Stimulated activated CD4-positive, alpha-beta T cell treated with anti-CD3 and anti-CD28 coated beads, TNF-alpha, amount 100 ng/mL, for 24 hours (primary cell): ENCODE measurements at regions not wholly inside any gene's neighbourhood (a gene's known extent, or its start where the extent isn't known, plus 50 kb on each side); places are given as distances from the start of the nearest gene placed in this dataset.

ENCODE experiments used
- DNase-seq, 3 experiments: peaks; one replicate each; pipeline ENCODE4 v3.0.0-alpha.2; 2020; ENCODE audit warnings: low read depth in 3 of 3

DNA sequence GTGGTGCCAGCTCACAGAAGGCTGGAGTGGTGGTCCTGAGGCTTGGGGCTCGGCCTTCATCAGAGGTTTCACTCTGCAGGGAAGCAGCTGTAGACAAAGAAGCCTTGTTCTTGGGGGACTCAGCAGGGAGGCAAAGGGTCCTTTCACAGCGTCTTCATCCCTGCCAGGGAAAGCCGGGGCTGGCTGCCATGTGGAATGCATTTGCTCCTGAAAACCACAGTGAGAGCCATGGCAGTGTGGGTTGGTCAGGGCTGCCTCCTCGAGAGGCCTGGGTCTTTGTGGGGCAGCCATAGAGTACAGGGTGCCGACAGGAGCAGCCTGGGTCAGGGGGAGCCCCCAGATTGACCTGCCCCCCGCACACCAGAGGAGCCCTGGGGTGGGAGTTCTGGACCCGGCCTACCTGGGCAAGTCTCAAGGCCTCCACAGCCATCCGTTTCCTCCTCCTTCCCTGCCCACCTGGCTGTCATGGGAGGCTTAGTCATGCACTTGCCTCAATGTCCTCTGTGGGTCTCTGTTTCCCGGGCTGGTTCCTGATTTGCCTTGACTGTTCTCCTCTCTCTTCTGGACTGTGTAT, 144.0 kb downstream of the CDC5L start:
- no peak for DNase-seq

DNA sequence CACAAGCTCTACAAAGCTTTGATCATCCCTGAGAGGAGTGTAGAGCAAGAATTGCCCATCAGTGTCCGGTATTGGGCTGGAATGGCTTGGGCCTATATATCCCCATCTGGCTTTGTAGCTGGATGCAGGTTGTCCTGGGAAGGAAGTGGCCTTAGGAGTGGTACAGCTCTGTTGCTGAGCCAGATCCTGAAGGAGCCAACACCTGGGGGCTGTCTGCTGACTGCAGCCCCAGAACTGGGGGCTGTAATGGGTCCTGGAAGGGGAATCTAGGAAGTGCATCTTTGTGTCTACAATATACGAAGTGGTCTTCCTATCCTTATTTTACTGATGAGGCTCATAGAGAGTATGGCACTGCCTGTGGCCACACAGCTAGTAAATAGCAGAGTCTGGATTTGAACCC, 145.9 kb downstream of the CDC5L start:
- DNase-seq: no peak

DNA sequence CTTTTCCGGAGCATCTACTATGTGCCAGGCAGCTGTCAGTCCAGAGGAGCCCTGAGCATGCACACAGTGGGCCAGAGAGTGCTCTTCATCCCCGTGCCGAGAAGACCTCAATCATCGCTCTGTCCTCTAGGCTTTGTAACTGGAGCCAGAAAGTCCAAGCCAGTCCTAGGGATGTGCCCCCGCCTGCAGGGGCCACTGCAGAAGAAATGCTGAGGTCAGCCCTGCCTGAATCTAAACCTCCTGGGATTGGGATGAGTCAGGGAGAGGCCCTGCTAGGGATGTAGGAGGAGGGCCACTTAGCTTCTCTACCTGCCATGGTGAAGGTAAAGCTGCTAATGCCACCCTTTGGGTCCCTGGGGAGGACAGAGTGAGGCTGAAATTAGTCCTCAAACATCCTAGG, 146.8 kb downstream of the CDC5L start:
- no peak for DNase-seq

DNA sequence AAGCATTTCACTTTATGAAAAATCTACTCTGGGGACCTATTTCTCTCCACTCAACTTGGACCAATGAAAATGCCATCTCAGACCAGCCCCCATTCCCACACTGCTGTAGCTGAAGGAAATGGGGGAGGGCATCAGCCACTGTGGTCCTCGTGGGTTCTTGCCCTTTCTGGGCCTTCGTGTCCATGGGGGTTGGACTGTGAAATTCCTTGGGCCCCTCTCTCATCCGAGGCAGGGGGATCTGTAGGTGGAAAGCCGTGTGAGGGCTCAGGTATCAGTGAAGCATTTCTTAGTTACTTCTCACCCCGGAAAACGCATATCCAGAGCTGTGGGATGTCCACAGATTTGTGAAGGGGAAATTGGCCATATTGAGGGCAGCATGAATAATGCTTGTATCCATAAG, 147.9 kb downstream of the CDC5L start:
- no peak for DNase-seq

DNA sequence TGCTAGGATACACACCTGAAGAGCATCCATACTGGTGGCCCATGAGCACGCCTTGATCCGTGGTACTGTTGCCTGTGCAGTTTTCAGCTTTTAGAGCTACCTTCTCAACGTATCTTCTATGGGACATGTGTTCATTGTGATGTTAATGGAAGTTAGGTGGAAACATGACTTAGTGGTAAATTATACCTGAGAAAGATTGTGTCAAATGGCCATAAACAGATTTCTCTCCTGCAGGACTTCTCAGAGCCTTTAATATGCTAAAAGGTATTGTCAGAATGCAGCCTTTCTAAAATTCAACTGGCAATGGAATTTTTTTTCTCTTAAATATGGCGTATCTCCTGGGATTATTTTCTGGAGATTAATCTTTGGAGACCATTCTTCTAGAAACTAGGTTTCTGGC, 148.5 kb downstream of the CDC5L start:
- no peak for DNase-seq

DNA sequence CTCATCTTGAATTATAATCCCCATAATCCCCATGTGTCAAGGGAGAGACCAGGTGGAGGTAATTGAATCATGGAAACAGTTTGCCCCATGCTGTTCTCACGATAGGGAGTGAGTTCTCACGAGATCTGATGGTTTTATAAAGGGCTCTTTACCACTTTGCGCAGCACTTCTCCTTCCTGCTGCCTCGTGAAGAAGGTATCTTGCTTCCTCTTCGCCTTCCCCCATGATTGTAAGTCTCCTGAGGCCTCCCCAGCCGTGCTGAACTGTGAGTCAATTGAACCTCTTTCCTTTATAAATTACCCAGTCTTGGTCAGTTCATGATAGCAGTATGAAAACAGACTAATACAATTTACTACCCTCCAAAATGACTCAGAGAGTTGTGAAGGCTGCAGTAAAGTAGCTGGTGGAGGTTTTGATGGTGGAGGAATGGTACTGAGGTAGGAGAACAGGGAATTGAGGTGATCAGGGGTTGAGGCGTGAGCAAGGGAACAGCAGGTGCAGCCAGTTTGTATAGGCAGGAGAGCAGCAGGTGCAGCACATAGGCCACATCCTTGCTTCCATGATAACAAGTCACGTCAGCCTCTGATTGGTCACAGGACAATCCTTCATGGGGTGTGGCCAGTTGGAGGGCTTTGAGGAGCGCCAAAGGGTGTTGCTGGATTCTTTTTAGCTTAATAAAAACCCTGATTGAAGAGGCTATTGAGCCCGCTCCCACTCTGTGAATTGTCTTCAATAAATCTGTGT, 150.0 kb downstream of the CDC5L start:
- DNase-seq: no peak

DNA sequence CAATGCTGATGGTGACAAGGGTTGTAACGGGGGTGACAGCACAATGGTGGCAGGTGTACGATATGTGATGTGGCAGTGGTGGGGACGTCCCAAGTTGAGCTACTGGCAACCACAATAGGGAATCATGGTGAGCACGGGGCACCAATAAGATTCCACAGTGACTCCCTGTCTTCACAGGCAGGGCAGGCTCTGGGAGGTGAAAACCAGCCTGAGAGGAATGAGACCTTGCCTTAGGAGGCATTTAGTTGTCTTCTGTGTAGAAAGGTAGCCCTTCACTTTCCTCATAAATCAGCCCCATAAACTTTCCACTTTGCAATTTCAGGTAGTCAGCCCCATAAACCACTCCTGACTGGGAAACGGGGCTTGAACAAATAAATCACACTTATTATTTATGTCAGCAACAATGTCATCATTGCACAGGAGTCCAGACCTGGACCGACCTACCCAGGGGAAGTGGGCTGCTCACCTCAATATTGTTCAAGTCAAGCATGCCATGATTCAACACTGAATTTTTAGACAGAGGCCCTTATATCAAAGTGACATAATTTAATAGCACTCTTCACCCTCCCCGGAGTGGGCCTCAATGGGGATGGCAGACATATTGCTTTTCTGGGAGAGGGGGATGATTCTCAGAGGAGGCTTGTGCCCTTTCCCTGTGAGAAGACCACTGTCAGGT, 150.8 kb downstream of the CDC5L start:
- DNase-seq: no peak

DNA sequence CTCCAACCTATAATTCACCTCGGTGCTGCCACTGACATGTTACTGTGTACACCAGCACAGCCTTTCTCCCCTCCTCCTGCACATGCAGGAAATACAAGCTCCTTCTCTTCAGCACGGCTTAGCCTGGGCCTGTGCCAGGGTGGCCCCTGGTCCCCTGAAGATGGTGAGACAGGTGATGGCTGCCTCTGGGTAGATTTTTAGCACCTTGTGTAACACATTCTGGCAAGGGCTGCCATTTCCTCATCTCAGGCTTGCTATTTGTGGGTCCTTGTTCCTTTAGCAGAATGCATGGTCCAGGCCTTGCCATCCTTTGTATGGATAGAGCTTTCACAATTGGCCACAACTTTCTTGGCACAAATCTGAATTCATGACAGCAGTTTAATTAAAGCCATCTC, 151.3 kb downstream of the CDC5L start:
- DNase-seq: no peak

DNA sequence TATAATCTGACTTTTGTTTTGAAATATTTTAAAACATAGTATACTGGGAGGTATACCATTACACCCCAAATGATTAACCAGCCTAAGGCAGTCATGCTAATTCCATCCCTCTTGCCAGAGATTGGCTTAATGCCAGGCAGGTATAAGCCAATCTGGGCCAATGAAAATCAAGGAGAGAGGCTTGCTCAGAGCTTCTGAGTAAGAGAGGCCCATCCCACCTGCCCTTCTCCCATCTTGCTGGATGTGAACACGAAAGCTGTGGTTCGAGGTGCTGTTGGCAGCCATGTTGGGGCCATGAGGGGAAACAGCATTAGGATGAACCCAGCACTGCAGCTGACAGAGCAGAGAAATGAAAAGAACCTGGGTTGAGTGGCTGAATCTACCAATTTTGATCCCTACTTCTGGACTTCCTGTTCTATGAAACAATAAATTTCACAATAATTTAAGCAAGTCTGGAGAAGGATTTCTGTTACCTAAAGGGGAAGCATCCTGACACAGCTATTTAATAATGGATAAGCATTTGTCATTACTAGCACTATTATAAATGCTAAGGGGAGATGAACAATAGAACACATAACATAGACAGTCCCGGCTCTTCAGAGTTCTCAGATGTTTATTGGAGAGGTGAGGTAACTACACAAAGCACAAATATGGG, 152.3 kb downstream of the CDC5L start:
- no peak for DNase-seq

DNA sequence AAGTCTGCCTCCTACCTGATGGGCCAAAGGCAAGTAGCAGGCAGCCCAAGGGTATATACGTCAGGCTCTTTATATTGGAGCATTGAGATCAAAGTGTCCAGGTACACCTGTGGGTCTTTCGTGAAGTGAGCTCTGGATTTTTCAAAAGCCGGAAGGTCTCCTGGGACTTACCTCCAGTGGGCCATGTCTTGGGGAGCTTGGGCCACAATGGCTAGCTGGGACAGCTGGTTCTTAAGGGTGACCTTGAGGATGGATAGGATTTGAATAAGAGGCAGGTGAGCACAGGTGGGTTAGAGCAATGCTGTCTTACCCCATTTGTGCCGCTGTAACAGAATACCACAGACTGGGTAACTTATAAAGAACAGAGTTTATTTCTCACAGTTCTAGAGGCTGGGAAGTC, 153.4 kb downstream of the CDC5L start:
- no peak for DNase-seq

DNA sequence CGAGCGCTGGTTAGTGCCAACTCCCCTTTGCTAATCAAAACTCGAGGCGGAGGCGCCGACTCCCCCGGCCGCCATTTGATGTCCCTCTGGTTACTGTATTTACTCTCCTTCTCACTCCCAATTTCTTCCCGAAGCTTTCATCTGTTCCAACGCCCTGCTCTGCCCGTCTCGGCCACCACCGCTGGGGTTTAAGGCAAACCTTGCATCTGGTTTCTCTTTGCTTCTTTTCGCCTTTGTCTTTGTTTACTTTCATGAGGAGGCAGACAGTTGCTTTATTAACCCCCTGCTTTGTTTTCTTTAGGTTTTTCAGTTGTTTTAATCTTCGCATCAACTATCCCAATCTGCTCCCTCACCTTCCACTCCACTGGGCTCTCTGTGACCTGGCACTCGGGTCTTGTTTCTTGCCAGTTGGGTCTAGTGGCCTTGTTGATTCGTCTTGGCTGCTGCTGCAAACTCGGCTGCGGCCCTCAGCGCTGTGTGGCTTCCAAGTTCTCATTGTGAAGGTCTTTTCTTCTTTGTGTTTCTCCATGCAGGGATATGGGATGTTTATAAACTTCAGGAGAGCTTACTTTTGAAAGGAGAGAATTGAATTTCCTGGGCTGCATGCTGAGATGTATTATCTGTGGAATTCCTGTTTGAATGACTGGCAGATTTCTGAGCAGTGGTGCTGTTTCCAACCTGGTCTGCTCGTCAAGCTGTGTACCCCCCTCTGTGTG, 155.1 kb downstream of the CDC5L start:
- DNase-seq: no peak

DNA sequence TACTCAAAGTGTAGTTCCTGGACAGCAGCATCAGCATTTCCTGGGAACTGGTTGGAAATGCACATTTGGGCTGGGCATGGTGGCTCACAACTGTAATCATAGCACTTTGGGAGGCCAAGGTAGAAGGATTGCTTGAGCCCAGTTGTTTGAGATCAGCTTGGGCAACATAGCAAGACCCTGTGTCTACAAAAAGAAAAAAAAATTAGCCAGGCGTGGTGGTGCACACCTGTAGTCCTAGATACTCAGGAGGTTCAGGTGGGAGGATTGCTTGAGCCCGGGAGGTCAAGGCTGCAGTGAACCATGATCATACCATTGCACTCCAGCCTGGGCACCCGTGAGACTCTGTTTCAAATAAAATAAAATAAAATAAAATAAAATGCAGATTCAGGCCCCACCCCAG, 156.2 kb downstream of the CDC5L start:
- DNase-seq: no peak

DNA sequence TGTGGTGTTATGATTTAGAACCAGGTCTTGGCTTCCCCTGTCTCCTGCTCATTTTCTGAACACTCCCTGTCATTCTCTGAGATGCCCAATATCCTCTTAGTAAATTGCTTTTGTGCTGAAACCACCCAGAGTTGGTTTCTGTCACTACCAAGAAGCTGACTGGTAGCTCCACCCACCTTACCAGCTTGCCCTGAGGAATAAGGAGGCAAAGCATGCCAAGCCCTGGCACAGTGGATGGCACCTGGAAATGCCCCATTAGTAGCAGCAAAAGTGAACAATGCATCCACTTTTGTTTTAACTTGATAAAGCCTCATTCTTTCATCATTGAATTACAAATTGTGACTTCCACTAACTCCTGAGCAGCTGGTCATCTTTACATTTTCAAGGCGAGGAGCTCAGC, 157.7 kb downstream of the CDC5L start:
- DNase-seq: no peak

DNA sequence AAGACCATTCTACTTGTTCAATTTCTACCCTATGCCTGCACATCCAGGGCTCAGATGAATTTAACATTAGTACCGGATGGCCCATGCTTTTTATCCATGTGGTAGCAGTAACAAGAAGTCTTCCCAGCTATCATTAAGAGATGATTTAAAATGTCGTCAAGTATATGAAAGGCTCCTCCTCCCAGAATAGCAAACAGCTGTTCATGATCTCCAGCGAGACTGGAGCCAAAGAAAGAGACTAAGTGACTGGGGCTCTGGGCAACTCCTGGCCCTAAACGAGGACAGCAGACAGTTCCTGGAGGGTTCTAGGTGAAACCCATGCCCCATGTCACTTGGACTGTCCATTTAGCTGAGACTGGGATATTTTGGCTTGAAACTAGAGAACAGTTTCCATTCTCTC, 160.8 kb downstream of the CDC5L start:
- no peak for DNase-seq

DNA sequence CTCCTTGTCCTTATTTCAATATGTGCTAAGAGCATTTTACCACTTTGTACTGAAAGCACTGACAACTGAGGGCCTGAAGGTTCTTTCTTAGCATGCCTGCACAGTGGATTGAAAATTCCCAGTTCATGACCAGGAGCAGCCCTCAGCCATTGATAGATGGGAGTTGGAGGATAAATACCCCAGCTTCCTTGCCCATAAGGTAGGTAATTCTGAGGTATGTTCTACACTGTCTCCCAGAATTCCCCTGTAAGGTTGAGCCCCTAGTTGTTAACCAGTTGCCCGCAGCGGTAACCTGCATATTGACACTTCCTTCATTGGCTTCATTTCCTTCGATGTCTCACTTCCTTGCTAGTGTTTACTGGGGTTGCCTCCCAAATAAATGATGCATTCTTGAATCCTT, 162.0 kb downstream of the CDC5L start:
- DNase-seq: no peak

DNA sequence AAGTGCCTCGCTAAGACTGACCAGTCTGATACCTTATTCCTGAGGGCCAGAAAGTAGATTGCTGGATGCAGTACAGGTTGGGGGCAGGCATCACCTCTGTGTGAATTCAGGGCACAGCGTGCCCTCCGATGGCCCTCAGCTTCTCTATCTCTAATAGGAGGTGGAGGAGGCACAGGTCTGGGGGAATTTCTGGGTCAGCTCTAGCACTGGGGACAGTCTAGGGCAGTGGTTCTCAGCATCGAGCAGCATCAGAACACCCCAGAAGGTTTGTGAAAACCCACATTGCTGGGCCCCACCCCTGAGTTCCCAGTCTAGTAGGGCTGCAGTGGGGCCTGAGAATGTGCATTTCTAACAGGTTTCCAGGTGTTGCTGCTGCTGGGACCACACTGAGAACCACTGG, 166.7 kb downstream of the CDC5L start:
- no peak for DNase-seq

DNA sequence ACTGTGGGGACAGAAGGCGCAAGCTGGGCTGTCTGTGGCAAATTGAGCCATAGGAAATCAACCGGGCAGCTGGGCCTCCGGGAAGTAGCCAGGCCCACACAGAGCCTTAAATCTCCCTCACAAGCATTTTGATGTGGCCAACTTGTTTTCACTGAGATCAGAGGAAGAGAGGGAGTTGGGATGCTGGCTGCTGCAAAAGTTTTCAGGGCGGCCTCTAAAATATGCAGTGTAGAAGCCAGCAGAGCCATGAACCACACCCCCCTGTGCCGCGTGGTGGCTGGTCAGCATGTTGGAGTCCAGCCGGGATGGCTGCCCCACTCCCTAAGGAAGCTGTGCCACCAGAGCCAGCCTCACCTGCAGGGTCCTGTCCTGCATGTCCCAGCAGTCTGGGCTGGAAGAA, 167.4 kb downstream of the CDC5L start:
- no peak for DNase-seq

DNA sequence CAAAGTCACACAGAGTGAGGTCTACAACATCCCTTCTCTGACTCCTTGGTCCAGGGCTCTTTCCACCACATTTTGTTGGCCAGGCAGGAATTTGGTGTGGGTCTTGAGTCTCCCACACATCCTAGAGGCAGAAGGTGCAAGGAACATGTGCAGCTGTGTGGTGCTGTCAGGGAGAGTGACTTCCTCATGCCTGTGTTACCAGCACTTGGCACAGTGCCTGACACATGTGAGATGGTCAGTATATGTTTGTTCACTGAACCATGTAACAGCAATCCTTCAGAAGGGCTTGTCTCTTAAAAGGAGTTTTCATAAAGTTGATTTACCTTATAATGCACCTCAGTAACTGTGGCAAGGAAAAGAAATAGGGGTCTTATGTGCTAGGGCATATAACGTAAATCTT, 168.5 kb downstream of the CDC5L start:
- DNase-seq: no peak

DNA sequence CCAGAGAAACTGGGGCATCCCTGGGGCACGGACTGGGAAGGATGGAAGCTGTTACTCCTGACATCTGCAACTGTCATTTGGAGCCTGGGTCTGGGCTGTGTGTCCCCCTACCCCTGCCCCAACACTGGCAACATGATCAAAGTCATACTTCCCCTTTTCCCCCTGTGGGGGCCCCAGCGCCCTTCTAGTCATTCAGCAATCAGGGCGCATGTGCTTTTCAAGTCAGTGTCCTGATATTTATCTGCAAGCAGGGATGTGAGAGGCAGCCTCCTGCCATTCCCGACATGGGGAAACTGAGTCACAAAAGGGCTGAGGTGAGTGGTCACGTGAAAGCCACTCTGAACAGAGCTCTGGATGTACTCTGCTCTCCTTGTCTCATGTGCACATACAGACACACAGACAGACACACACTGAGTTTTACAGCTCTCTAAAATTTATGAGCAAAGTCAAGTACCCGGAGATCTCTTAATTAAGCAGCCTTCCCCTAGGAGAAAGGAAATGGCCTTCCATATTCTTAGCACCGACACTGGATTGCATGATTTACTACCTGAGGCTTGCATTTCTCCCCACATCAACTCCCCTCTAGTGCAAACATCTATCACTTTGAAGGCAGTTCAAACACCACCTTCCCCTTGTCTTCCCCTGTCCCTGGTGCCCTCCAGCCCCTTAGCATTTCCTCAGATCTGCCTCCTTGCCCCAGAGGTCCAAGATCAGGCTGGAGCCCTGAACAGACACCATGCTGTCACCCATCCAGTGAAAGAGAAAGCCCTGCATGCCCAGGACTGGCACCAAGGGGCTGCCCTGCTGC, 170.7 kb downstream of the CDC5L start:
- no peak for DNase-seq

DNA sequence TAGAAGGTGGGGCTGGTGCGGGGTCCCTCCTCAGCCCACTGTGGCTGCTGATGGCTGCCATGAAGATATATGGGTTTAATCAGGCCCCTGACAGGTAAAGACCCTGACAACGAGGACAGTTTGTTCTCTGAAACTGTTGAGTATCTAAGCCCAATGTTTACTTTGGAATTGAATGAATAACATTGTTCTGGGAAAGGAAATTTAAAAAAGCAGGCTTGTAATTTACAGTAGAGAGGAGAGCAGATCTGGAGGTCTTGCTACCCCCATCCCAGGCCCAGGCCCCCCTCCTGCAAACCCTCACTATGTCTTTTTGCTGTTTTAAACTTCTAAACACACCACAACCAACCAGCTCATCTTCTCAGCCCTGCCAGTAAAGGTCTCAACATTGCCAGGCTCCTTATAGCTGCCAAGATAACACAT, 171.3 kb downstream of the CDC5L start:
- DNase-seq: no peak

DNA sequence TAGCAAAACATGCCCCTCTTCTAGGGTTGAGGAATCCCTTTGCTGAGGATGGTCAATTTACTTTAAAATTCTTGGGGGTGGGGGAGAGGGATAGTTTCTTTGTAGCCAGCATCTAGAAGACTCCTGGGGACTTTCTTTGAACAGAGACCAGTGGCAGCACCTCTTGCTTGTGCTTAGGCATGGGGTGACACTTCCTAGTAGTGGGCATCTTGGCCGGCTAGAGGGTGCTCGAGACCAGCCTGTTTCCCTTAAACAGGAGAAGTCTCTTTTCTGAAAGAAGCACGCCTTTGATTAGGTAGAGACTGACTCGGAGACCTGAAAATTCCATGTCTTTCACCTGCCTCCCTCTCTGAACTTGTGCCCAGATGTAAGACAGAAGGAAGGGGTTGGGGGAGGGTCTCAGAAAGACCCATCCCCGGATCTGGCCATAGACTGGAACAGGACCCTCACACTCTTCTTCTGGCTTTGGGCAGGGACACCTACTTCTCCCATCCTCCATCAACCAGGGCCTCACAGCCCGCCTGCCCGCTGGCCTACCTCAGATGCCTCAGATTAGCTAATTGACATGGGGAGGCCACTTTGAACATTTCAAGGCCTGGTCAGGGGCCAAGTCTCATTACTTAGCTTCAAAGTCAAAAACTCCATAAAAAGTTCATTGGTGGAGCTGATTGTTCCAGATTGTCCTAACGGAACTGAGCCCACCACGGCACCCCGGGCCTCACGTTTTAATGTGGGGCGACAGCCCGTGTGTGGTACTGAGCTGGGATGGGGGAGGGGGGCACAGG, 172.2 kb downstream of the CDC5L start:
- no peak for DNase-seq
